Right lobe of liver (tissue), 6 donors: ENCODE measurements at regions not wholly inside any gene's neighbourhood (a gene's known extent, or its start where the extent isn't known, plus 50 kb on each side); places are given as distances from the start of the nearest gene placed in this dataset.

Source experiments
- ATAC-seq, 4 donors: fragments of 200-7000 bp; cut with Tn5 transposase; one replicate each; pipeline ENCODE4 v1.9.1; 2020; ENCODE audit warnings: mild to moderate bottlenecking in 4 of 4, moderate library complexity in 4 of 4
- DNase-seq, 3 donors: peaks; one replicate each; pipeline ENCODE4 v3.0.0-alpha.2; 2020
- H3K27ac ChIP-seq, 3 donors: fragments of 200-600 bp; one replicate each; pipeline ENCODE4 v1.8.0; 2022
- H3K27me3 ChIP-seq, 2 donors: fragments of 200-600 bp; one replicate each; pipeline ENCODE4 v1.8.0; 2022
- H3K36me3 ChIP-seq, 4 donors: fragments of 200-600 bp; sonication (generic) in 1 of 4; one replicate each; pipeline versions ENCODE4 v1.5.1 to v1.8.0; 2017 to 2022; ENCODE audit warnings: control low read depth in 1 of 4
- H3K4me1 ChIP-seq, 4 donors: fragments of 200-600 bp; sonication (generic) in 1 of 4; one replicate each; pipeline versions ENCODE4 v1.5.1 to v1.8.0; 2017 to 2022; ENCODE audit warnings: control low read depth in 1 of 4
- H3K4me3 ChIP-seq, 3 donors: fragments of 200-600 bp; one replicate each; pipeline ENCODE4 v1.8.0; 2022
- H3K9me3 ChIP-seq, 4 donors: fragments of 200-600 bp; sonication (generic) in 1 of 4; one replicate each; pipeline versions ENCODE4 v1.5.1 to v1.8.0; 2017 to 2022; ENCODE audit warnings: control low read depth in 1 of 4
- POLR2A ChIP-seq: fragments of 450-650 bp; IDR thresholded peaks from one replicate; pipeline ENCODE4 v1.6.1; 2017; ENCODE audit warnings: antibody characterized with exemption, mild to moderate bottlenecking
- WGBS: methylation state at CpG from one replicate; pipeline ENCODE4 v1.1.6; 2018; ENCODE audit warnings: low coverage, low lambda C conversion rate; ENCODE audit not compliant: insufficient coverage; ENCODE audit errors: missing lambda C conversion rate; 5-methylcytosine and 5-hydroxymethylcytosine counted together
- intact Hi-C, 2 donors: fragments of 100-400 bp; cut with DNase I; formaldehyde crosslinking; loops; one replicate each; pipeline versions ENCODE4 v1.11.2 to v1.14.1; 2022
- TF ChIP-seq, protein P1 (sequence below), 4 donors: fragments of 200-600 bp in 3 of 4; fragments of 450-650 bp in 1 of 4; IDR thresholded peaks; one replicate each; pipeline versions ENCODE4 v1.5.1 to v1.8.0; 2016 to 2022; ENCODE audit warnings: antibody characterized with exemption in 4 of 4, mild to moderate bottlenecking in 2 of 4
- donor health status: DM: no; HTN: yes; CAD: no.
- donor health status: DM: no; HTN: no; CAD: no.
- donor health status: DM: no; HTN: no; CAD: no.
- donor health status: DM: no; HTN: yes; CAD: no.
- donor health status: DM: no; HTN: yes; CAD: no.

DNA sequence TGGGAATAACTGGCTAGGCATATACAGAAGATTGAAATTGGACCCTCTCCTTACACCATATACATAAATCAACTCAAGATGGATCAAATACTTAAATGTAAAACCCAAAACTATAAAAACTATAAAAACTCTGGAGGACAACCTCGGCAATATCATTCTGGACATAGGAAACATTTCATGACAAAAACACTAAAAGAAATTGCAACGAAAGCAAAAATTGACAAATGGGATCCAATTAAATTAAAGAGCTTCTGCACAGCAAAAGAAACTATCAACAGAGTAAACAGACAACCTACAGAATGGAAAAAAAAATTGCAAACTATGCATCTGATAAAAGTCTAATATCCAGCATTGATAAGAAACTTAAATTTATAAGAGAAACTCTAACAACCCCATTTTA lies 503.7 kb upstream of the C16orf82 start:
- Histone ChIP-seq H3K36me3 (no peaks in the 10 kb centered on the region), H3K27ac (no peak overlapping the region), H3K9me3 (no peaks in the 10 kb centered on the region), H3K27me3 (no peaks in the 10 kb centered on the region), H3K4me1 (no peaks in the 10 kb centered on the region), H3K4me3 (no peak overlapping the region)
- intact Hi-C loops = no loop called here
- 70% methylated on average over 2 of the region's 2 CpGs for WGBS
- DNase-seq (no peak), ATAC-seq (no peak)
- TF ChIP-seq, protein P1, sequence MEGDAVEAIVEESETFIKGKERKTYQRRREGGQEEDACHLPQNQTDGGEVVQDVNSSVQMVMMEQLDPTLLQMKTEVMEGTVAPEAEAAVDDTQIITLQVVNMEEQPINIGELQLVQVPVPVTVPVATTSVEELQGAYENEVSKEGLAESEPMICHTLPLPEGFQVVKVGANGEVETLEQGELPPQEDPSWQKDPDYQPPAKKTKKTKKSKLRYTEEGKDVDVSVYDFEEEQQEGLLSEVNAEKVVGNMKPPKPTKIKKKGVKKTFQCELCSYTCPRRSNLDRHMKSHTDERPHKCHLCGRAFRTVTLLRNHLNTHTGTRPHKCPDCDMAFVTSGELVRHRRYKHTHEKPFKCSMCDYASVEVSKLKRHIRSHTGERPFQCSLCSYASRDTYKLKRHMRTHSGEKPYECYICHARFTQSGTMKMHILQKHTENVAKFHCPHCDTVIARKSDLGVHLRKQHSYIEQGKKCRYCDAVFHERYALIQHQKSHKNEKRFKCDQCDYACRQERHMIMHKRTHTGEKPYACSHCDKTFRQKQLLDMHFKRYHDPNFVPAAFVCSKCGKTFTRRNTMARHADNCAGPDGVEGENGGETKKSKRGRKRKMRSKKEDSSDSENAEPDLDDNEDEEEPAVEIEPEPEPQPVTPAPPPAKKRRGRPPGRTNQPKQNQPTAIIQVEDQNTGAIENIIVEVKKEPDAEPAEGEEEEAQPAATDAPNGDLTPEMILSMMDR (IDR thresholded peaks at IDR 0.05) = no peak
- TF ChIP-seq POLR2A = no peak

DNA sequence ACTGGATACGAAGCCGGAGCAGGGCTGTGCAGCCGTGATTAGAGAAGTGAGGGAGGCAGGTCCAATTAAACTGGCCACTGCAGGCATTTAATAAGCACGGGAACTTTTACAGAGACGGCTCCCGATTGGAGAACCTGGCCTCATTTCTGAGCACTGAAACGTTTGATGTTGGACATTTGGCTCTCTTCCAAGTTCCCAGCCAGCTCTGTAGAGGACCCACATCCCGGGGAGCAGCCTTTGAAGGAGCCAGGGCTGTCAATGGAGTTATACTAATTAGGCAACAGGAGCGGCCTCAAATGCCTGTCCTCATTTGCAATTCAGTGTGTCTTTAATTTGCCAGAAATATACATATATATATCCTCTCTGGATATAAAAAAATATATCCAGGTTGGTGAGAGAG lies 499.4 kb upstream of the C16orf82 start:
- TF ChIP-seq, protein P1 (IDR thresholded peaks at IDR 0.05) = no peak
- TF ChIP-seq POLR2A = no peak
- Histone ChIP-seq H3K27me3 (no peaks in the 10 kb centered on the region), H3K36me3 (no peaks in the 10 kb centered on the region), H3K4me1 (no peaks in the 10 kb centered on the region), H3K27ac (no peak overlapping the region), H3K4me3 (no peak overlapping the region), H3K9me3 (no peaks in the 10 kb centered on the region)
- intact Hi-C loops = no loop called here
- WGBS = 68% methylated on average over 8 of the region's 9 CpGs
- ATAC-seq (no peak), DNase-seq (no peak)

- Histone ChIP-seq H3K4me3 (no peak overlapping the region), H3K4me1 (no peaks in the 10 kb centered on the region), H3K9me3 (no peaks in the 10 kb centered on the region), H3K27me3 (no peaks in the 10 kb centered on the region), H3K27ac (no peak overlapping the region), H3K36me3 (no peaks in the 10 kb centered on the region)
- TF ChIP-seq, protein P1 (IDR thresholded peaks at IDR 0.05) = peak; percentile 40 to 69 (median 58)
- no peak for TF ChIP-seq POLR2A
- DNase-seq (no peak), ATAC-seq (peak; percentile 65 to 83 (median 75))
- intact Hi-C loops = no loop called here
Measured at GRCh38 chr16:26569793-26570192, 496.9 kb upstream of the C16orf82 start.

- Histone ChIP-seq H3K4me3 (no peak overlapping the region), H3K27ac (no peak overlapping the region), H3K9me3 (no peaks in the 10 kb centered on the region), H3K36me3 (no peaks in the 10 kb centered on the region), H3K4me1 (no peaks in the 10 kb centered on the region), H3K27me3 (no peaks in the 10 kb centered on the region)
- intact Hi-C loops = no loop called here
- DNase-seq = no peak
- no peak for ATAC-seq
- no peak for TF ChIP-seq POLR2A
- TF ChIP-seq, protein P1 (IDR thresholded peaks at IDR 0.05) = no peak
- WGBS = 36% methylated on average over 1 of the region's 2 CpGs
Measured at GRCh38 chr16:26578748-26579147, 488.0 kb upstream of the C16orf82 start.

DNA sequence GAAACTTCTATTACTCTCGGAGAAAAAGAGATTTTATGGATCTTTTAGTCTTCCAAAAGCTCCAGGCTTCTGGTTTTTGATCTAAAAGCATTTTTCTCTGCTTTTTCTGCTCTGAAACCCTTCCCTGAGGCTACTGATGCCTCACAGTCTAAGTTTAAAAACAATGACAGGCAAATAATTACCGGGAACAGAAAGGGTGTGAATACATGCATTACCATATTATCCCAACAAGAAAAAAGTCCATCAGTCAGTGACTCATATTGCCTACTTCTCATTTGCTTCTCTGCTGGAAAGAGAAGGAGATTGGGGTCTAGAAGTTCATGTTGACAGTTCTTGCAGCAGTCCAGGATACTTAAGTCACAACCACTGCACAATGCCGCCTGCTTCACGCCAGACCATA lies 482.9 kb upstream of the C16orf82 start:
- Histone ChIP-seq H3K4me1 (no peaks in the 10 kb centered on the region), H3K4me3 (no peak overlapping the region), H3K36me3 (no peaks in the 10 kb centered on the region), H3K27me3 (no peaks in the 10 kb centered on the region), H3K27ac (no peak overlapping the region), H3K9me3 (no peaks in the 10 kb centered on the region)
- TF ChIP-seq, protein P1 (IDR thresholded peaks at IDR 0.05) = no peak
- no peak for TF ChIP-seq POLR2A
- ATAC-seq (no peak), DNase-seq (no peak)
- WGBS = 72% methylated on average over 4 of the region's 4 CpGs
- intact Hi-C loops = no loop called here
